CD1c-positive myeloid dendritic cell (primary cell): ENCODE measurements at regions not wholly inside any gene's neighbourhood (a gene's known extent, or its start where the extent isn't known, plus 50 kb on each side); places are given as distances from the start of the nearest gene placed in this dataset.

Source experiments
- DNase-seq: peaks from one replicate; pipeline ENCODE4 v3.0.0-alpha.2; 2016; ENCODE audit errors: extremely low spot score

GRCh38 chr2:234677758-234678538 lies 181.1 kb upstream of the ARL4C start:
- no peak for DNase-seq

- no peak for DNase-seq
These were observed 180.0 kb upstream of the ARL4C start for GRCh38 chr2:234676783-234677450.

- no peak for DNase-seq
These were observed 179.4 kb upstream of the ARL4C start for GRCh38 chr2:234676109-234676782.

GRCh38 chr2:234674781-234675201 lies 177.9 kb upstream of the ARL4C start:
- DNase-seq = no peak

- DNase-seq = no peak
These were observed 177.3 kb upstream of the ARL4C start for GRCh38 chr2:234673961-234674759.

- DNase-seq = no peak
These were observed 176.6 kb upstream of the ARL4C start for GRCh38 chr2:234673501-234673900.

- DNase-seq = no peak
These were observed 175.7 kb upstream of the ARL4C start for GRCh38 chr2:234672498-234673150.

- no peak for DNase-seq
These were observed 174.8 kb upstream of the ARL4C start for GRCh38 chr2:234671716-234672115.

- no peak for DNase-seq
These were observed 174.3 kb upstream of the ARL4C start for GRCh38 chr2:234671231-234671630.

- no peak for DNase-seq
These were observed 173.9 kb upstream of the ARL4C start for GRCh38 chr2:234670806-234671205.

- no peak for DNase-seq
These were observed 173.2 kb upstream of the ARL4C start for GRCh38 chr2:234670052-234670451.

- no peak for DNase-seq
These were observed 172.7 kb upstream of the ARL4C start for GRCh38 chr2:234669621-234670020.

GRCh38 chr2:234669001-234669400 lies 172.1 kb upstream of the ARL4C start:
- DNase-seq = no peak

- no peak for DNase-seq
These were observed 170.0 kb upstream of the ARL4C start for GRCh38 chr2:234666911-234667310.

GRCh38 chr2:234665304-234665703 lies 168.4 kb upstream of the ARL4C start:
- DNase-seq = no peak

- DNase-seq = no peak
These were observed 165.0 kb upstream of the ARL4C start for GRCh38 chr2:234661849-234662248.

- DNase-seq = no peak
These were observed 164.3 kb upstream of the ARL4C start for GRCh38 chr2:234661175-234661574.

- DNase-seq = no peak
These were observed 158.8 kb upstream of the ARL4C start for GRCh38 chr2:234655706-234656105.

- DNase-seq = no peak
These were observed 154.0 kb upstream of the ARL4C start for GRCh38 chr2:234650911-234651310.

GRCh38 chr2:234649951-234650350 lies 153.1 kb upstream of the ARL4C start:
- DNase-seq = no peak

- DNase-seq = no peak
These were observed 146.5 kb upstream of the ARL4C start for GRCh38 chr2:234643407-234643806.
